Lung microvascular endothelial cell (primary cell): ENCODE measurements at regions not wholly inside any gene's neighbourhood (a gene's known extent, or its start where the extent isn't known, plus 50 kb on each side); places are given as distances from the start of the nearest gene placed in this dataset.
A peak's percentile ranks its signal among the peaks of the same experiment; 100 is the strongest.

ENCODE experiments used
- DNase-seq, 2 donors: peaks; one replicate each; pipeline versions ENCODE4 v3.0.0 to v3.0.0-alpha.2; 2010; ENCODE audit warnings: low read depth in 2 of 2

DNA sequence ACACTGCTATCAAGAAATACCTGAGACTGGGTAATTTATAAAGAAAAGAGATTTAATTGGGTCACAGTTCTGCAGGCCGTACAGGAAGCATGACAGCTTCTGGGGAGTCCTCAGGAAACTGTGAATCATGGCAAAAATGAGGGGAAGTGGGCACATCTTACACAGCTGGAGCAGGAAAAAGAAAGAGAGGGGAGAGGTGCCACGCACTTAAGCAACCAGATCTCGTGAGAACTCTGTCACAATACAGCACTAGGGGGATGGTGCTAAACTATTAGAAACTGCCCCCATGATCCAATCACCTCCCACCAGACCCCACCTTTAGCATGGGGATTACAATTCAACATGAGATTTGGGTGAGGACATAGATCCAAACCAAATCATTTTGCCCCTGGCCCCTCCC is 105.5 kb upstream of the CPLX2 start:
- DNase-seq, result peak in 1 of 2 donors; percentile 8

DNA sequence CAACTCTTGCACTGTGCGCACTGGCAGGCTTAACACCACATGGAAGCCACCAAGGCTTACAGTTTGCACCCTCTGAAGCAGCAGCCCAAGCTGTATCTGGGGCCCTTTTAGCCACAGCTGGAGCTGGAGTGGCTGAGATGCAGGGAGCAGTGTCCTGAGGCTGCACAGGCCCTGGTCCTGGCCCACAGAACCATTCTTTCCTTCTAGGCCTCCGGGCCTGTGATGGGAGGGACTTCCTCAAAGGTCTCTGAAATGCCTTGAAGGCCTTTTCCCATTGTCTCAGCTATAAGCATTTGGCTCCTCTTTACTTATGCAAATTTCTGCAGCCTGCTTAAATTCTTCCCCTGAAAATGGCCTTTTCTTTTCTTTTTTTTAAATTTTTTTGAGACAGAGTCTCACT is 104.4 kb upstream of the CPLX2 start:
- DNase-seq, result no peak

DNA sequence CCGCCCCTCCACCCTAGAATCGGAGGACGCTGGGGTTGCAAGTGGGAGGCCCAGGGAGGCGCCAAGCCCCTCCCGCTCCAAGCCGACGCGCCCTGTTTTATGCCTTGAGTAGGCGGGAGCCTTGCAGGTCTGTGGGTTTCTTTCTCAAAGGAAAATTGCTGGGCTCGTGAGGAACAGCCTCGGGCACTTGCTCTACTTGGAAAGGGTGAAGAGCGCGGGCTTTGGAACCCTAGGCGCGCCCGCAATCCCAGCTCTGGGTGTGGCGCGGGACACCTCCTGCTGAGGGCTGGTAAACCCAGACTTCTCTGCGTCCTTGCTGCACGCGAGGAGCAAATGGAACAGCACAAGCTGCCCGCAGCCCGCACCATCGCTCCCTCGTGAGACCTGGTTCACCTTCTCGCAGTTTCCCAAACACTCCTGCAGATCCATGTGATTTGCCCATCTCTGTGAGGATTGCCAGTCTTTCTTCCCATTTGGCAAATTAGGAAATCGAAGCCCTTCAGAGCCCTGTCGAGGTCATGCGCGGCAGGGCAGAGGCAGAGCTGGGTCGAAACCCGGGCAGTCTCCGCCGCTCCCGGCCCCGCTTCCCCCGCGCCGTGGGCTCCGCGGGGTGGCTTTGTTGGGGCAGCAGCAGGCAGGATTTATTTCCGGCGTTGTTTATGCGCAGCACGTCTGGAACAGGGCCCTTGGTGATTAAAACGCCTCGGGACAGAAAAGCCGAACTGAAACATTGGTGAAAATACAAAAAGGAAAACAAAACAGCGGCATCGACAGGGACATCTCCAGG is 98.4 kb upstream of the CPLX2 start:
- DNase-seq, result no peak

DNA sequence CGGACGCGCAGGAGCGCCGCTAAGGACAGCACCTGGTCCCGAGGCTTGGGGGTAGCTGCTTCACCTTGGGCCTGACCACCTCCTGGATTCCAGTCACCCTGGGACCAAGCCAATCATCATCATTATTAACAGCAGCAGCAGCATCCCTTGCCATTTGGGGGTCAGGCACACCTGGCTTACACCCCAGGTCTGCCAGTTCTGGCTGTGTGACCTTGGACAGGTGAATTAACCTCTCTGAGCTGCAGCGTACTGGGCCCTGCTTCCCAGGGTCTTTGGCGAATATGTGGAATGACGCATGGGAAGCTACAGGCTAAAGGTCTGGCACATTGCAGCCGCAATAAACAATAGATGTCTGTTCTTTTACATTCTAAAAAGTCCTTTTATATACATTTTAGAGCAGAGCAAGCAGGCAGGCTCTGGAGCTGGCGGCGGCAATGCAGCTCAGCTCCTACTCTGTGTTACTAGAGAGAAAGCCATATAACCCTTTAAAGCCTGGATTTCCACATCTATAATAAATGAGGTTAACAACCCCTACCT is 97.8 kb upstream of the CPLX2 start:
- DNase-seq, result peak in 1 of 2 donors; percentile 59

DNA sequence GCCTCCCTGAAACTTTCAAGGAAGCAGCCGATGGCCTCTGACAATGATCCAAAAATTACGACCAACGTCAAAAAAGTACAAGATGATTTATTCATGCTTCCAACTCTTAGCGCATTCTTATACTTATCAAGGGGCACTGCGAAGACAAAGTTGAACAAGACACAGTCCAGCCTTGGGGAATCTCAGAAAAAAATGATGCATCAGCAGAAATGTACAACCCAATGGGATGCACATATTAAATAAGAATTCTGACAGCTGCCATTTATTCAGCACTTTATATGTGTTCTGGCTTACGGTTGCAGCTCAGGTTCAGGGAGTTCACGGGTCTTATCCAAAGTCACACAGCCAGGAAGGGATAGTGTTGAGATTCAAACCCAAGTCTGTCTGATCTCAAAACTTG is 96.0 kb upstream of the CPLX2 start:
- no peak for DNase-seq

DNA sequence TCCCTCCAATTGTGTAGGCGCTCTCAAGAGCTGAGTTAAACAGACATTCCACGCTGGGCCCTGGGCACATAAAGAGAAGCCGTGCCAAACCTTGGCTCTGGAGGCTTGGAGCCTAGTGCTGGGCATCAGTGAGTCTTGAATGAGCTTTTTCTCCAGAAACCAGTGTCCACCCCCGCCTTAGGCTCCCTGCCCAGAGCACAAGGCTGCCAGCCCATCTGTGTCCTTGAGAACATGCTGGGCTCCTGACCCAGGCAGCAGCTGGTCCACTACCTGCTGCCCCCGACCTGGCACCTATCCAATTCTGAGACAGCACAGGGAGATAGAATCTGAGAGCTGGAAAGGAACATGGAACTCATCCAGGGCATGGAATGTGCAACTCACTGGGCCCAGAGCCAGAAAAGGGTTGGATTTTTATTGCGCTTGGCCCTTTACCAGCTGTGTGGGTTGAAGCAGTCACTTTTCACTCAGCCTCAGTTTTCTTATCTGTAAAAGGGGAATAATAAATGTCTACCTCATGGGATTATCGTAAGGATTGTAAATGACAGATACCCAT is 92.4 kb upstream of the CPLX2 start:
- peak in 1 of 2 donors; percentile 93 for DNase-seq

GRCh38 chr5:175783739-175784138 is 87.6 kb upstream of the CPLX2 start:
- DNase-seq, result no peak

DNA sequence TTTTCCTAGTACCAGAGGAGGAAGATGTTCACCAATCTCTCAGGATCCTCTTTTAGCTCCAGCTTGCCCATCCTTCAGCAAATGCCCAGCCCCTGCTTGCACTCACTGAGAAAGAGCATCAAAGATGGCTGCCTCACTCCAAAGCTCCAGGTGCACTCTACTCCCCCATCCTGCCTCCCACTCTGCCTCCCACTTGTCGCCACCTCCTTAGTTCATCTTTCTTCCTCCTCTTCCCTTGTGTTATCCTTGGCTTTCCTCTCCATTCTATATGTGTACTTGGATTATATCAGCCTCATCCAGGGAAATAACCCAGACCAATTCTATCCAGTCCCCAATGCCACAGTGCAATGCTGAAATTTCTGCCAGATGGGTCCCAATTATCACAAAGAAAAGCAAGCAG is 87.1 kb upstream of the CPLX2 start:
- no peak for DNase-seq

- DNase-seq, result no peak
These were observed 85.7 kb upstream of the CPLX2 start for GRCh38 chr5:175785681-175786080.

DNA sequence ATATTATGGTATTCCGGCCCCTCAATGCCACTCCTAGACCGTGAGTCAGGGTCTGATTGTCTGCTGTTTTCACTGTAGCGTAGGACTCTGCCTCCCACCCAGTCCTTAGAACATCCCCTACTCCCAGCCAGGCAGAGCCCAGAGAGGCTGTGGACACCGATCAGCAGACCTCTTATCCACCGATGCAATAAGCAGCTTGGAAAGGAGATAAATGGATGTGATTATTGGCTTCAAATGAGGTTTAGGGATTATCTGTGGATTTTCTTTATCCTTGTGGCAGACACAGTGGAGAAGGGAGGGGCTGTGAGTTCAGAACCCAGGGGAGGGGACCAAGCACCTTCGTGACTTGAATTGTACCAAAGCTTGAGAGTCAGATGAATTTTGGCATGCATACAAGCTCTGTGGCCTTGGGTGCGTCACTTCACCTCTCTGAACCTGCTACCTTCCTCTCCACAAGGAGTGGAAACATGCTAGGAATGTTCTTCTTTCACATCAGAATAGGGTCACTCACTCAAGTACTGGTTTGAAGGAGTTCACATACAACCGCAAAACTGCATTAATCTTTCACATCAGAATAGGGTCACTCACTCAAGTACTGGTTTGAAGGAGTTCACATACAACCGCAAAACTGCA is 83.1 kb upstream of the CPLX2 start:
- no peak for DNase-seq

GRCh38 chr5:175789670-175790069 is 81.7 kb upstream of the CPLX2 start:
- no peak for DNase-seq

DNA sequence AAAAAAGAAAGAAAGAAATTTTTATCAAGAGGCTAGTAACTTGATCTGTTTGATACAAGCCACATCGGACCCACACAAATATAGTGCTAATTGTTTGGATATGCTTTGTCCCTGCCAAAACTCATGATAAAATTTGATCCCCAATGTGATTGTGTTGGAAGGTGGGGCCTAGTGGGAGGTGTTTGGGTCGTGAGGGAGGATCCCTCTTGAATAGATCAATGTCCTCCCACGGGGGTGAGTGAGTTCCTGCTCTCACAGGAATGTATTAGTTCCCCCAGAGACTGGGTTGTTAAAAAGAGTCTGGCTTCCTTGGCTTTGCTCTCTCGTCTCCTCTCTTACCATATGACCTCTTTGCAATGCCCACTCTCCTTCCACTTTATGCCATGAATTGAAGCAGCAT is 80.6 kb upstream of the CPLX2 start:
- no peak for DNase-seq

- DNase-seq, result no peak
These were observed 75.4 kb upstream of the CPLX2 start for GRCh38 chr5:175795959-175796358.

GRCh38 chr5:175796536-175797499 is 74.6 kb upstream of the CPLX2 start:
- peak; percentile 82 to 89 for DNase-seq

DNA sequence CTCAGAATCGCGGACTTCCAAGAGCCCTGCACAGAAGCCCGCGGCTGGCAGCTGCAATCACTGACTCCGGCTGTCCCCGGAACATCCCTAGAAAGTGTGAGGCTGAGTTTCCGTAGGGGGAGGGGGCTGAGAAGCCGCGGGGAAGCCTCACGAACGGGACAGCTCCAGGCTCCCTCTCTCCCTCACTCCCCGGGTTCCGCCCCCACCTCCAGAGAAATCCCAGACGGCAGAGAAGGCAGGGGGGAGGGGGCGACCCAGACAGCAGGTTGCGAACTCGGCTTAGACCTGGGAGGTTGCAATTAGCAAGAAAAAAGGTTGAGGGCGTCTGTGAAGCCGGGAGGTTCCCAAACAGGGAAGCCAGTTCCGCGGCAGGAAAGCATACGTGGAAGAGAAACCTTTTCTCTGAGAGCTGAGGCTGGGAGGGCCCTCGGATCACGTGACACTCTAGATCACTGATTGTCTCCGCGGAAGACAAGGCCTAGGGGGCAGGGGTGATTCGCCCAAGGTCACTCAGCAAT is 73.8 kb upstream of the CPLX2 start:
- no peak for DNase-seq

GRCh38 chr5:175798626-175799025 is 72.8 kb upstream of the CPLX2 start:
- DNase-seq, result no peak

DNA sequence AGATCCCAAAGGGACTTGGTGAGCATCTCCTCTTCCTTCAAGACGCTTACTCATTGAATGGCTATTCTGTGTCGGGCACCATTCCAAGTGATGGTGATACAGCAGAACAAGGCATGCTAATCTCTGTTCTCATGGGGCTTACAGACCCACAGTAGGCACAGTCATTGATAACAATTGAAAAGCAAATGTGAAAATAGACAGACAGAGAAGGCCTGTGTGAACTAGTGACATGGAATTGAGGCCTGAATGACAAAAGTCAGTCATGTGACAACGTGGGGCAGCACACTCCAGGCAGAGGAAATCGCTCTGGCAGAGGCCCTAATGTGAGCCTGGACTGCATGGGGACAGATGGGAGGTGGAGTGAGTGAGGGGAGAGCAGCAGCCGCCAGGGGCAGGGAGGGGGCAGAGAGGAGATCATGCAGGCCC is 70.7 kb upstream of the CPLX2 start:
- DNase-seq, result no peak

DNA sequence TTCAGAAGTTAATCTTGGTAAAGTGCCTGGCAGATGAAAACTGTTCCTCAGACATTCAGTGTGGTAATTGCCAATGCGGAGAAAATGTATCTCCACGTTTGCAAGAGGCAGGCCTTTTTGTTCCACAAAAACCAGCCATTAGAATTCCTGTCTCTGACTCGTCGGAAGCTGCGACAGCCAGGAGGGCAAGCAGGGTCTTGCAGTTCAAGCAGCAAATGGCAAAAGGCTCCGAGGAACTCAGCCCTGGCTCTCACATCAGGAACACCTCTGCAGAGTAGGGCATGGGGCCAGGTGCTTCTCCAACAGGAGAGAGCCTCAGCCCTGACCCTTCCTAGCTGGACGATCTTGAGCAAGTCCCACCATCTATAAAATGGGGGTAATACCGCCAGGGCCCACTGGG is 69.0 kb upstream of the CPLX2 start:
- DNase-seq, result no peak

DNA sequence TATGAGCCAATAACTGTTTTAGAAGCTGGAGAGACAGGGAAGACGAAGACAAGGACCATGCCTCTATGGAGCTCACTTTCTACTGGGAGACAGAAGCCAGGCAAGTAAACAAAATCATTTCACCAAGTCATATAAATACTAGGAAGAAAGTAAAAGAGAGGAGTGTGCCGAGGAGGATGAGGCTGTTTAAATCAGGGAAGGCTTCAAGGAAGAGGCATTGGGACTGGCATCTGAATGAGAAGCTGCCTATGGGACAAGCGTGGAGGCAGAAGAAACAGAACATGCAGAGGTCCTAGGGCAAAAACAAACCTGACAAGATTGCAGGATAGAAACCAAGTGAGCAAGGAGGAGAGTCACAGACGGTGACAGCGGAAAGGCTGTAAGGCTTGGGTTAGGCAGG is 68.1 kb upstream of the CPLX2 start:
- DNase-seq, result no peak

DNA sequence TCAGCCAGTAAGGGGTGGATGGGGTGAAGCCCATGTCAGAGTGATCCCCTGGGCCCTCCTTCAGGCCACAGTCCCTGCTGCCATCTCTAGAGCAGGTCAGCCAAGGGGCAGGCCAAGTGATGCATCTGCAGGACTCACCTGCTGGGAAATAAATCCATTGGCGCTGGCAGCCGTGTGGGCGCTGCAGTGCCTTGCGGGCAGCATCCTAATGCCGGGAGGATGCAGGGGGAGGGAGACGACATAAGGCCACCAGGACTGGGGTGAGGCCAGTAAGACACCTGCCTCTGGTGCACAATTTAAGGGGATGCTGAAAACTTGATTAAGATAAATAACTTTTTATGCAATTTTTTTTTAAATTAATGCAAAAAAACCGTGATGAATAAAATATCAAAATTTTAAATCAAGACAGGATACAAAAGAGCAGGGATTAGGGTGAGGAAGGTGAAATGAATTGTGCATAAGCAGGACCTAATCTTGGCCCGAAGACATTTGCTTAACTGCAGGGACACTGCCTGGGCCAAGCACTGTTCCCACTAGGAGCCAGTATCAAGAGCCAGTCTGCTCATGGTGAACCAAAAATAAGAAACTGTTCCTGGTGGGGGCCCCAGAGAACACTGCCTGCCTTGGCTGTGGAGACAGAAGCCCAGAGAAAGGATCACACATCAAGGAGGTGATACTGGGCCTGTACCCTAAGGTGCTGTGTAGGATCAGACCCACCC is 67.5 kb upstream of the CPLX2 start:
- DNase-seq, result no peak
